ENCODE measurements at regions not wholly inside any gene's neighbourhood (a gene's known extent, or its start where the extent isn't known, plus 50 kb on each side); places are given as distances from the start of the nearest gene placed in this dataset.

DNA sequence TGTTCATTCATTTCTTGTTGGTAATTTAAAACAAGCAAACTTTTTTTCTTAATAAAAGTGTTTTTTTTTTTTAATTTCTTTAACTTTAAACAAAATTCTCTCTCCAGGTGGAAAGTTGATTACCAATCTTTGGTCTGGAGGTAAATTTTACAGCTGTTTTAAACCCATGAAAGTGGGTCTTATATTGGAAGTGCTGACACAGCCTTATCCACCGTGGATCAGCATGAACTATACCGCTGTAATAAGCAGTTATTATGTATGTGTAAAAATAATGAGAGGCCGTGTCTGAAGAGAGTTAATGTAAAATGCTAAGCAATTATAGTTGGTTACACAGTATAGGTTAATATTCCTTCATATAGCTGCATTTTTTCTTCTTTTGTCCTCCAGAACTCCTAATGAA lies 378.1 kb upstream of the ATP5MC3 start:
- Histone ChIP-seq H3K9ac (ENCODE audit: extremely low read depth, low read length, poor library complexity, severe bottlenecking) (no peak overlapping the region), H3K4me3 (ENCODE audit: low read length) (no peak overlapping the region), H3K27me3 (ENCODE audit: control insufficient read depth, insufficient read depth, low read length, poor library complexity, severe bottlenecking) (no peaks in the 10 kb centered on the region), H3K27ac (ENCODE audit: low read depth, low read length) (no peak overlapping the region), H3K9me3 (ENCODE audit: control insufficient read depth, low read length) (no peaks in the 10 kb centered on the region), H3K4me1 (ENCODE audit: control insufficient read depth, insufficient read depth, low read length) (peaks cover 8% of the 10 kb centered on the region), H3K36me3 (ENCODE audit: control insufficient read depth, insufficient read depth, low read length) (no peaks in the 10 kb centered on the region)
- 94 to 100% methylated on average over 2 to 3 of the region's 3 CpGs for WGBS, 2 experiments (ENCODE audit: insufficient coverage in 1 of 2, insufficient read length in 1 of 2)
- Mint-ChIP-seq H3K9me3 (no peaks in the 10 kb centered on the region), H3K27me3 (ENCODE audit: insufficient read depth) (no peaks in the 10 kb centered on the region), H3K27ac (no peak overlapping the region), H3K4me3 (no peak overlapping the region), H3K36me3 (ENCODE audit: low read depth) (no peaks in the 10 kb centered on the region), H3K4me1 (peaks cover 29% of the 10 kb centered on the region)
- DNase-seq: no peak
- TF ChIP-seq CTCF (conservative IDR thresholded peaks at IDR 0.05): no peak

DNA sequence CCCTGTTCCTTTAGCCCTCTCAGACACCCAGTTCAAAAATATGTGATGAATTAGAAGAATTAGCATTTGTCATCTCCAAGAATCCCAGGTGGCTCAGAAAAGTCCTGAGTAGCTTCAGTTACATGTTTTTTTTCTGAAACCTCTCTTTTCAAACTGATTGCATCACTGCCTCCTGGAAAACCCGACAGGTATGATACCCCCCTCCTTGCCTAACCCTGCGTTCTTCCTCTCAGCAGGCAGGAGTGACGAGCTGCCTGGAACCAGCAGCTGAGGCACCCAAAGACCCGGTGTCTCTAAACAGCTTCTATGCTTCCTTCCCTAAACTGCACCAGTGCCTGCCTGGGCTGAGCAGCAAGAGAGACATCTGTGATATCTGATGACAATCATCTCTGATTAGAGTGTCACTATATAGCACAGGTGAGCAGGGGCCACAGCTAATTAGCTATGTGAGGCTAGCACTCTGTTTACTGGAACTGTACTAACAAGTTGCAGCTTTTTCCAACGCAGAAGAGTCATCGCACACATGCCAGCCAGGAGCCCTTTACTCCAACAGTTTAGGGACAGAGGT lies 376.4 kb upstream of the ATP5MC3 start:
- H3K4me3 ChIP-seq (ENCODE audit: low read length): no peak overlapping the region
- no peak overlapping the region for H3K9ac ChIP-seq (ENCODE audit: extremely low read depth, low read length, poor library complexity, severe bottlenecking)
- no peak for DNase-seq
- H3K4me1 Mint-ChIP-seq: peaks cover 29% of the 10 kb centered on the region
- H3K36me3 Mint-ChIP-seq (ENCODE audit: low read depth): no peaks in the 10 kb centered on the region
- H3K4me1 ChIP-seq (ENCODE audit: control insufficient read depth, insufficient read depth, low read length): peaks cover 8% of the 10 kb centered on the region
- H3K27ac Mint-ChIP-seq: peak overlapping the region; percentile 4
- no peaks in the 10 kb centered on the region for H3K9me3 Mint-ChIP-seq
- H3K27ac ChIP-seq (ENCODE audit: low read depth, low read length): no peak overlapping the region
- no peaks in the 10 kb centered on the region for H3K27me3 ChIP-seq (ENCODE audit: control insufficient read depth, insufficient read depth, low read length, poor library complexity, severe bottlenecking)
- H3K9me3 ChIP-seq (ENCODE audit: control insufficient read depth, low read length): no peaks in the 10 kb centered on the region
- H3K4me3 Mint-ChIP-seq: no peak overlapping the region
- H3K36me3 ChIP-seq (ENCODE audit: control insufficient read depth, insufficient read depth, low read length): no peaks in the 10 kb centered on the region
- no peak for TF ChIP-seq CTCF (conservative IDR thresholded peaks at IDR 0.05)
- H3K27me3 Mint-ChIP-seq (ENCODE audit: insufficient read depth): no peaks in the 10 kb centered on the region
- WGBS, 2 experiments (ENCODE audit: insufficient coverage in 1 of 2, insufficient read length in 1 of 2): 78 to 85% methylated on average over 6 of the region's 6 CpGs

DNA sequence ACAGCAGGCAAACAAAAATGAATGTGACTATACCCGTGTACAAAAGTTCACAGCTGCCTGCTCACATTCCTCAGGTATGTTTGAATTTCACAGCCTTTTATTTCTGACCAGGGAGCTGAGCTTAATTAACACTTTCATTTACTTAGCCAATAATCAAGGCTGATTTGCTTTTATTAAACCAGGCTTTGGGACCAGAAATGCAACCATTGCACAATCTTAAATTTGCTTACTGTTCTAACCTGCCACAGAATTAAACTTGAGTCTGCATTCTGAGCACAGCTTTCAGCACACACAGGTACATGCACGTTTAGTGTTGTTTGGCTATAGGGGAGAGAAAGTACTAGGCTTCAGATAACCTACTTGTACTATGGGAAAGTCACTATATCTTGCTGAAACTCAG lies 372.4 kb upstream of the ATP5MC3 start:
- Mint-ChIP-seq H3K9me3 (no peaks in the 10 kb centered on the region), H3K36me3 (ENCODE audit: low read depth) (no peaks in the 10 kb centered on the region), H3K4me1 (peaks cover 21% of the 10 kb centered on the region), H3K27ac (no peak overlapping the region), H3K4me3 (no peak overlapping the region), H3K27me3 (ENCODE audit: insufficient read depth) (no peaks in the 10 kb centered on the region)
- no peak for TF ChIP-seq CTCF (conservative IDR thresholded peaks at IDR 0.05)
- no peak overlapping the region for H3K4me3 ChIP-seq (ENCODE audit: low read length)
- no peak overlapping the region for H3K27ac ChIP-seq (ENCODE audit: low read depth, low read length)
- WGBS, 2 experiments (ENCODE audit: insufficient coverage in 1 of 2, insufficient read length in 1 of 2): 85 to 86% methylated on average over 1 to 2 of the region's 2 CpGs
- H3K9ac ChIP-seq (ENCODE audit: extremely low read depth, low read length, poor library complexity, severe bottlenecking): no peak overlapping the region
- DNase-seq: no peak
- no peaks in the 10 kb centered on the region for H3K36me3 ChIP-seq (ENCODE audit: control insufficient read depth, insufficient read depth, low read length)
- no peaks in the 10 kb centered on the region for H3K27me3 ChIP-seq (ENCODE audit: control insufficient read depth, insufficient read depth, low read length, poor library complexity, severe bottlenecking)
- peaks cover 8% of the 10 kb centered on the region for H3K4me1 ChIP-seq (ENCODE audit: control insufficient read depth, insufficient read depth, low read length)
- no peaks in the 10 kb centered on the region for H3K9me3 ChIP-seq (ENCODE audit: control insufficient read depth, low read length)

Measured in endodermal cell (in vitro differentiated cells).